Mesothelial cell of epicardium (in vitro differentiated cells): ENCODE measurements at regions not wholly inside any gene's neighbourhood (a gene's known extent, or its start where the extent isn't known, plus 50 kb on each side); places are given as distances from the start of the nearest gene placed in this dataset.

Experiments used
- DNase-seq, 2 experiments: peaks; one replicate each; pipeline ENCODE4 v3.0.0; 2021; ENCODE audit warnings: low spot score in 2 of 2; ENCODE audit not compliant: unreplicated experiment in 2 of 2
- H3K27ac Mint-ChIP-seq: 2 replicates; pipeline ENCODE4 v1.8.0; 2021; ENCODE audit warnings: mixed read lengths
- H3K27me3 Mint-ChIP-seq: 2 replicates; pipeline ENCODE4 v1.8.0; 2021; ENCODE audit warnings: low read depth, mixed read lengths
- H3K36me3 Mint-ChIP-seq: 2 replicates; pipeline ENCODE4 v1.8.0; 2021; ENCODE audit warnings: mixed read lengths
- H3K4me1 Mint-ChIP-seq: 2 replicates; pipeline ENCODE4 v1.8.0; 2021; ENCODE audit warnings: mixed read lengths
- H3K4me3 Mint-ChIP-seq: 2 replicates; pipeline ENCODE4 v1.8.0; 2021; ENCODE audit warnings: mild to moderate bottlenecking, moderate library complexity, mixed read lengths
- H3K9me3 Mint-ChIP-seq: 2 replicates; pipeline ENCODE4 v1.8.0; 2021; ENCODE audit warnings: mixed read lengths
- CTCF ChIP-seq: fragments of 200-600 bp; sonication (generic); IDR thresholded peaks from one replicate; pipeline ENCODE4 v1.5.0; 2021; ENCODE audit warnings: antibody characterized with exemption; ENCODE audit not compliant: unreplicated experiment

- H3K36me3 Mint-ChIP-seq, result no peaks in the 10 kb centered on the region
- H3K27ac Mint-ChIP-seq, result no peak overlapping the region
- H3K9me3 Mint-ChIP-seq, result no peaks in the 10 kb centered on the region
- H3K4me3 Mint-ChIP-seq, result no peak overlapping the region
- TF ChIP-seq CTCF, result no peak
- no peaks in the 10 kb centered on the region for H3K4me1 Mint-ChIP-seq
- no peak for DNase-seq
- H3K27me3 Mint-ChIP-seq, result no peaks in the 10 kb centered on the region
Observed at GRCh38 chr7:131174855-131175254, 152.8 kb upstream of the MKLN1 start.

- Mint-ChIP-seq H3K36me3 (no peaks in the 10 kb centered on the region), H3K27me3 (peaks cover 2% of the 10 kb centered on the region), H3K27ac (no peak overlapping the region), H3K9me3 (no peaks in the 10 kb centered on the region), H3K4me1 (no peaks in the 10 kb centered on the region), H3K4me3 (no peak overlapping the region)
- no peak for TF ChIP-seq CTCF
- DNase-seq, result no peak
Observed at GRCh38 chr7:131182446-131183058, 145.1 kb upstream of the MKLN1 start.

- DNase-seq, result no peak
- Mint-ChIP-seq H3K36me3 (no peaks in the 10 kb centered on the region), H3K4me3 (no peak overlapping the region)
Observed at GRCh38 chr7:131183072-131183471, 144.6 kb upstream of the MKLN1 start.

GRCh38 chr7:131183611-131184119 is 144.0 kb upstream of the MKLN1 start:
- TF ChIP-seq CTCF, result no peak
- H3K27ac Mint-ChIP-seq, result no peak overlapping the region
- H3K27me3 Mint-ChIP-seq, result peaks cover 2% of the 10 kb centered on the region
- H3K4me3 Mint-ChIP-seq, result no peak overlapping the region
- no peaks in the 10 kb centered on the region for H3K9me3 Mint-ChIP-seq
- DNase-seq, result no peak
- H3K36me3 Mint-ChIP-seq, result no peaks in the 10 kb centered on the region
- H3K4me1 Mint-ChIP-seq, result no peaks in the 10 kb centered on the region

More at GRCh38 chr7:131183072-131183471, 144.6 kb upstream of the MKLN1 start:
- TF ChIP-seq CTCF, result no peak
- peaks cover 2% of the 10 kb centered on the region for H3K27me3 Mint-ChIP-seq
- H3K4me1 Mint-ChIP-seq, result no peaks in the 10 kb centered on the region
- H3K9me3 Mint-ChIP-seq, result no peaks in the 10 kb centered on the region
- H3K27ac Mint-ChIP-seq, result no peak overlapping the region

GRCh38 chr7:131186816-131187215 is 140.9 kb upstream of the MKLN1 start:
- H3K36me3 Mint-ChIP-seq, result no peaks in the 10 kb centered on the region
- DNase-seq, result no peak
- H3K27me3 Mint-ChIP-seq, result peaks cover 2% of the 10 kb centered on the region
- H3K4me3 Mint-ChIP-seq, result no peak overlapping the region
- no peak overlapping the region for H3K27ac Mint-ChIP-seq
- no peak for TF ChIP-seq CTCF
- H3K4me1 Mint-ChIP-seq, result no peaks in the 10 kb centered on the region
- no peaks in the 10 kb centered on the region for H3K9me3 Mint-ChIP-seq
